H1 (cell line): ENCODE measurements at regions not wholly inside any gene's neighbourhood (a gene's known extent, or its start where the extent isn't known, plus 50 kb on each side); places are given as distances from the start of the nearest gene placed in this dataset.
A peak's percentile ranks its signal among the peaks of the same experiment; 100 is the strongest.

Source experiments
- CTCF ChIA-PET: fragments of 300-600 bp; sonication (Branson Sonifier 250); formaldehyde crosslinking; loops from one replicate; lab custom pipeline; 2021; ENCODE audit not compliant: partially characterized antibody; lab: Charles Lee
- POLR2A ChIA-PET: fragments of 300-600 bp; sonication (Branson Sonifier 250); formaldehyde crosslinking; loops from one replicate; lab custom pipeline; 2021; ENCODE audit warnings: inconsistent platforms; ENCODE audit not compliant: partially characterized antibody; lab: Charles Lee
- DNase-seq, 2 experiments: peaks; one replicate each; pipeline versions ENCODE4 v3.0.0 to v3.0.0-alpha.2; 2010 to 2022; ENCODE audit warnings: low spot score in 2 of 2, low read depth in 1 of 2, mixed read lengths in 1 of 2
- FAIRE-seq: peaks from 2 replicates; lab custom pipeline; 2011; peaks lifted over from hg19 to GRCh38; lab: Jason Lieb, UNC
- H2AFZ ChIP-seq: 2 replicates; pipeline ENCODE4 v1.8.1; 2012; ENCODE audit warnings: low read length, inconsistent platforms
- H2AK5ac ChIP-seq: 2 replicates; pipeline ENCODE4 v1.6.1; 2013; ENCODE audit warnings: low read depth, low read length
- H2BK120ac ChIP-seq: replicated peaks from 2 replicates; pipeline ENCODE3; 2013; ENCODE audit warnings: low read depth, low read length, inconsistent platforms
- H2BK12ac ChIP-seq: 2 replicates; pipeline ENCODE4 v1.6.1; 2013; ENCODE audit warnings: low read depth, low read length
- H2BK15ac ChIP-seq: 2 replicates; pipeline ENCODE4 v1.6.1; 2013; ENCODE audit warnings: low read length
- H2BK20ac ChIP-seq: 2 replicates; pipeline ENCODE4 v1.6.1; 2013; ENCODE audit warnings: low read length
- H2BK5ac ChIP-seq: 2 replicates; pipeline ENCODE4 v1.6.1; 2013; ENCODE audit warnings: low read depth, low read length
- H3K14ac ChIP-seq: 2 replicates; pipeline ENCODE4 v1.6.1; 2013; ENCODE audit warnings: inconsistent platforms; ENCODE audit not compliant: insufficient read length
- H3K18ac ChIP-seq: 2 replicates; pipeline ENCODE4 v1.6.1; 2013; ENCODE audit warnings: low read length; ENCODE audit errors: extremely low read depth
- H3K23ac ChIP-seq: 2 replicates; pipeline ENCODE4 v1.6.1; 2013; ENCODE audit warnings: inconsistent platforms; ENCODE audit not compliant: insufficient read length
- H3K23me2 ChIP-seq: 2 replicates; pipeline ENCODE4 v1.6.1; 2013; ENCODE audit warnings: low read depth, low read length
- H3K27ac ChIP-seq: 2 replicates; pipeline ENCODE4 v1.6.1; 2011; ENCODE audit warnings: low read depth, low read length, inconsistent platforms
- H3K27me3 ChIP-seq, 4 experiments: replicated peaks in 1 of 4; 1 replicate in 1 of 4; 2 replicates in 3 of 4; pipeline versions ENCODE4 v1.6.1 to v1.8.1; 2011 to 2013; ENCODE audit warnings: low read length in 3 of 4, mild to moderate bottlenecking in 3 of 4, inconsistent platforms in 2 of 4, mixed read lengths in 2 of 4, moderate library complexity in 1 of 4; ENCODE audit not compliant: control insufficient read depth in 3 of 4, insufficient read depth in 3 of 4; ENCODE audit errors: extremely low read depth in 1 of 4
- H3K36me3 ChIP-seq, 4 experiments: 2 replicates each; pipeline versions ENCODE4 v1.6.1 to v1.8.1; 2011 to 2013; ENCODE audit warnings: mild to moderate bottlenecking in 4 of 4, low read length in 3 of 4, moderate library complexity in 2 of 4, control low read depth in 1 of 4, inconsistent platforms in 1 of 4; ENCODE audit not compliant: insufficient read depth in 4 of 4, control insufficient read depth in 2 of 4
- H3K4ac ChIP-seq: replicated peaks from 2 replicates; pipeline ENCODE3; 2013; ENCODE audit warnings: low read length, low read depth, mixed read lengths, inconsistent platforms; ENCODE audit not compliant: insufficient read length
- H3K4me1 ChIP-seq, 4 experiments: replicated peaks in 1 of 4; 1 replicate in 1 of 4; 2 replicates in 3 of 4; pipeline versions ENCODE4 v1.6.1 to v1.8.1; 2011 to 2013; ENCODE audit warnings: low read length in 3 of 4, inconsistent platforms in 2 of 4, mixed read lengths in 1 of 4; ENCODE audit not compliant: insufficient read depth in 4 of 4, control insufficient read depth in 3 of 4
- H3K4me2 ChIP-seq, 2 experiments: 2 replicates each; pipeline versions ENCODE4 v1.6.1 to v1.8.1; 2011 to 2013; ENCODE audit warnings: low read depth in 2 of 2, low read length in 2 of 2, control low read depth in 1 of 2, inconsistent platforms in 1 of 2, mild to moderate bottlenecking in 1 of 2; ENCODE audit not compliant: insufficient read depth in 1 of 2
- H3K4me3 ChIP-seq, 4 experiments: fragments of 200-600, 300-600 bp in 1 of 4; sonication (generic), shearing (Covaris generic), sonication (Bioruptor Twin) in 1 of 4; 2 replicates each; pipeline versions ENCODE4 v1.5.1 to v1.8.1; 2011 to 2016; ENCODE audit warnings: low read length in 4 of 4, low read depth in 3 of 4, control low read depth in 2 of 4, inconsistent platforms in 2 of 4, mild to moderate bottlenecking in 2 of 4, mixed read lengths in 1 of 4, moderate library complexity in 1 of 4; ENCODE audit not compliant: insufficient read depth in 2 of 4; ENCODE audit errors: extremely low read depth in 1 of 4
- H3K56ac ChIP-seq: replicated peaks from 2 replicates; pipeline ENCODE3; 2013; ENCODE audit warnings: low read depth, mild to moderate bottlenecking, mixed read lengths, low read length, inconsistent platforms; ENCODE audit not compliant: insufficient read length
- H3K79me1 ChIP-seq: 2 replicates; pipeline ENCODE4 v1.6.1; 2013; ENCODE audit warnings: low read depth, low read length, control low read depth
- H3K79me2 ChIP-seq, 2 experiments: 2 replicates each; pipeline versions ENCODE4 v1.6.1 to v1.8.1; 2012 to 2013; ENCODE audit warnings: low read length in 2 of 2, mild to moderate bottlenecking in 2 of 2, inconsistent platforms in 1 of 2; ENCODE audit not compliant: insufficient read depth in 2 of 2, control insufficient read depth in 1 of 2
- H3K9ac ChIP-seq, 4 experiments: replicated peaks in 1 of 4; 1 replicate in 1 of 4; 2 replicates in 3 of 4; pipeline versions ENCODE4 v1.6.1 to v1.8.1; 2011 to 2013; ENCODE audit warnings: low read depth in 3 of 4, low read length in 3 of 4, control low read depth in 2 of 4, mild to moderate bottlenecking in 2 of 4, moderate library complexity in 2 of 4, inconsistent platforms in 1 of 4; ENCODE audit errors: extremely low read depth in 1 of 4
- H3K9me3 ChIP-seq, 2 experiments: 2 replicates each; pipeline versions ENCODE4 v1.6.1 to v1.8.1; 2012 to 2013; ENCODE audit warnings: mild to moderate bottlenecking in 2 of 2, moderate library complexity in 2 of 2, control low read depth in 1 of 2, inconsistent platforms in 1 of 2, low read depth in 1 of 2, low read length in 1 of 2, mixed read lengths in 1 of 2; ENCODE audit not compliant: insufficient read depth in 2 of 2
- H4K20me1 ChIP-seq, 2 experiments: replicated peaks in 1 of 2; 2 replicates each; pipeline versions ENCODE3 to v1.8.1; 2011 to 2013; ENCODE audit warnings: inconsistent platforms in 2 of 2, low read length in 2 of 2, mild to moderate bottlenecking in 1 of 2; ENCODE audit not compliant: insufficient read depth in 2 of 2, control insufficient read depth in 1 of 2
- H4K5ac ChIP-seq: 2 replicates; pipeline ENCODE4 v1.6.1; 2013; ENCODE audit warnings: low read length, low read depth, mixed read lengths, inconsistent platforms; ENCODE audit not compliant: insufficient read length
- H4K8ac ChIP-seq: 2 replicates; pipeline ENCODE4 v1.8.0; 2013; ENCODE audit warnings: mild to moderate bottlenecking, moderate library complexity, low read length, inconsistent platforms; ENCODE audit not compliant: insufficient read depth; ENCODE audit errors: extremely low read depth
- H4K91ac ChIP-seq: replicated peaks from 2 replicates; pipeline ENCODE3; 2013; ENCODE audit warnings: low read length, mixed read lengths, inconsistent platforms; ENCODE audit not compliant: insufficient read length
- KDM1A ChIP-seq: fragments of 200-600, 300-600 bp; sonication (generic); IDR thresholded peaks from 2 replicates; pipeline ENCODE4 v1.7.1; 2016; ENCODE audit warnings: mild to moderate bottlenecking, low read length, borderline replicate concordance
- TAF7 ChIP-seq: optimal IDR thresholded peaks from 2 replicates; pipeline ENCODE3; 2011; ENCODE audit warnings: low read depth, mild to moderate bottlenecking, inconsistent platforms, low read length, moderate library complexity, borderline replicate concordance
- WGBS, 2 experiments: shearing (Covaris generic) in 1 of 2; methylation state at CpG; one replicate each; pipeline versions ENCODE4 v1.1.6 to v1.1.7; 2013 to 2015; ENCODE audit warnings: low lambda C conversion rate in 2 of 2, mixed read lengths in 2 of 2, inconsistent platforms in 1 of 2, low coverage in 1 of 2, missing lambda C conversion rate in 1 of 2; ENCODE audit not compliant: insufficient replicate concordance in 2 of 2, insufficient coverage in 1 of 2, insufficient read length in 1 of 2; ENCODE audit errors: extremely low coverage in 1 of 2, missing lambda C conversion rate in 1 of 2; 5-methylcytosine and 5-hydroxymethylcytosine counted together

DNA sequence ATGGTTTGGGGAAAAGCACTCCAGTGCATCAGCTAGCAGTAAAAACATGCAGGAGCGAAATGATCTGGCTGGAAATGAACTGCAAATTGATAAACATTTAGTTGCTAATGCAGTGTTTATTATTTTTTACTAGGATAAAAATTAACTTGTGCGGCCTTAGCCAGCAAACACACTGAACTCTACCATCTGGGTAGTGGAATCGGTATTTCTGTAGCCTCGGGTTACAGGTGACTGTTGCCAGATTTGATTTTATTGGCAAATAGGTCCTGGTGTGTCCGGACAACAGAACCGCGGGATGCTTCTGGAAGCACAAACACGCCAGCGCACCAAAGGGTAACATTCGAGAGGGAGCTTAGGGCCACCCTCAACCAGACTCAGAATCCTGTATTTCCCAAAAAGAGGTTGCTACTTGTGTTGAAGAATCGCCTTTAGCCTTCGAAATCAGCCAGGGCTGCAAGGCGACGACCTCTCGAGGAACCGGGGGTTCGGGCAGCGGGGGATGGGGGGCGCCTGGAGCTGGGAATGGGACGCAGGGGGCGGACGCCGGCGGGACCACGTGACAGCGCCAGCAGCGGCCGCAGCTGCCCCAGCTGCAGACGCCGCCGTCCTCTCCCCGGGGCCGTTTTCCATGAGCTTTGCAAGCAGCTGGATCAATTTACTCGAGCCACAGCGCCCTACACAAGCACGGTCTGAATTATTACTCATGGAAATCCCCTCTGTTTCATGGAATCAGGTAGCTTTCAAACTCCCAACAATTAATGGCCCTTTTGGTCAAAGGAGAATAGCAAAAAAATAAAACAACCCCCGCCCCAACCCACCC lies 158.8 kb downstream of the TOMM20 start:
- no peak overlapping the region for H3K56ac ChIP-seq
- H3K27me3 ChIP-seq: peaks cover 0 to 4% (median 1%) of the 10 kb centered on the region in 4 experiments; a peak in 3 of 7 replicates
- DNase-seq (peak in 1 of 2 experiments; percentile 82), FAIRE-seq (no peak)
- no peaks in the 10 kb centered on the region; the same call in none of the 2 replicates for H3K23me2 ChIP-seq
- WGBS, 2 experiments: 22% methylated on average over 21 of the region's 37 CpGs; no CpG with 5 or more reads in 1 of the 2 experiments
- peak overlapping the region; percentile 63 for H2BK12ac ChIP-seq
- H3K9me3 ChIP-seq: no peaks in the 10 kb centered on the region
- H2AK5ac ChIP-seq: no peak overlapping the region
- CTCF ChIA-PET: interaction anchor here (0.6 to 1.7 kb wide), 8 partner anchors 14 to 814 kb away, joined by 3 to 6 read pairs (median 4); no protein-coding TSS in a partner anchor
- H3K14ac ChIP-seq: no peak overlapping the region
- no peaks in the 10 kb centered on the region for H3K79me1 ChIP-seq
- peak overlapping the region; percentile 57 to 63 for H3K4me2 ChIP-seq
- peak overlapping the region in 2 of 4 experiments; percentile 21 to 37; a peak in 2 of 7 replicates for H3K9ac ChIP-seq
- peak overlapping the region; percentile 92 for H2BK120ac ChIP-seq
- no peak overlapping the region for H3K23ac ChIP-seq
- H3K4me1 ChIP-seq: peaks cover 8 to 31% (median 27%) of the 10 kb centered on the region in 4 experiments
- H4K5ac ChIP-seq: no peak overlapping the region
- H2AFZ ChIP-seq: peak overlapping the region; percentile 54; the same call in 1 of the 2 replicates
- peak overlapping the region; percentile 43; the same call in 1 of the 2 replicates for H3K27ac ChIP-seq
- peak overlapping the region; percentile 62 for H4K91ac ChIP-seq
- no peaks in the 10 kb centered on the region for H4K20me1 ChIP-seq
- no peak overlapping the region for H2BK15ac ChIP-seq
- peak overlapping the region; percentile 75; the same call in 1 of the 2 replicates for H2BK20ac ChIP-seq
- H3K36me3 ChIP-seq: no peaks in the 10 kb centered on the region
- POLR2A ChIA-PET: interaction anchor here (0.7 to 3.4 kb wide), 8 partner anchors 9 to 123 kb away, joined by 3 to 43 read pairs (median 3); no protein-coding TSS in a partner anchor
- peak overlapping the region; percentile 83; the same call in 1 of the 2 replicates for H4K8ac ChIP-seq
- H3K4ac ChIP-seq: peak overlapping the region; percentile 33
- H2BK5ac ChIP-seq: peak overlapping the region; percentile 73; the same call in 1 of the 2 replicates
- H3K18ac ChIP-seq: peak overlapping the region; percentile 57
- peak overlapping the region in 3 of 4 experiments; percentile 3 to 41 (median 19); a peak in 4 of 8 replicates for H3K4me3 ChIP-seq
- H3K79me2 ChIP-seq: no peaks in the 10 kb centered on the region
- TF ChIP-seq TAF7: no peak
- TF ChIP-seq KDM1A: no peak
